CD14-positive monocyte (primary cell): ENCODE measurements at regions not wholly inside any gene's neighbourhood (a gene's known extent, or its start where the extent isn't known, plus 50 kb on each side); places are given as distances from the start of the nearest gene placed in this dataset.

Experiments
- DNase-seq, 3 donors: peaks; one replicate each; pipeline ENCODE4 v3.0.0-alpha.2; 2011 to 2022
- H2AFZ ChIP-seq: 2 replicates; pipeline ENCODE4 v1.6.0; 2012; ENCODE audit warnings: mild to moderate bottlenecking, low read depth, low read length, inconsistent platforms; ENCODE audit not compliant: insufficient read depth, poor library complexity, severe bottlenecking
- H3K27ac ChIP-seq, 2 donors: 1 replicate in 1 of 2; 2 replicates in 1 of 2; pipeline ENCODE4 v1.5.1; 2012 to 2013; ENCODE audit warnings: low read length in 2 of 2, control low read depth in 1 of 2, inconsistent platforms in 1 of 2, low read depth in 1 of 2, mild to moderate bottlenecking in 1 of 2
- H3K27me3 ChIP-seq, 2 donors: one replicate each; pipeline versions ENCODE4 v1.6.0 to v1.6.1; 2011 to 2013; ENCODE audit warnings: low read length in 2 of 2; ENCODE audit not compliant: control insufficient read depth in 2 of 2, insufficient read depth in 2 of 2
- H3K36me3 ChIP-seq, 2 donors: replicated peaks in 1 of 2; 1 replicate in 1 of 2; 2 replicates in 1 of 2; pipeline versions ENCODE4 v1.5.1 to v1.6.1; 2012 to 2013; ENCODE audit warnings: low read length in 2 of 2, control low read depth in 1 of 2, inconsistent platforms in 1 of 2, mild to moderate bottlenecking in 1 of 2; ENCODE audit not compliant: insufficient read depth in 2 of 2, control insufficient read depth in 1 of 2
- H3K4me1 ChIP-seq, 2 donors: 1 replicate in 1 of 2; 2 replicates in 1 of 2; pipeline versions ENCODE4 v1.5.1 to v1.6.1; 2012 to 2013; ENCODE audit warnings: low read length in 2 of 2, control low read depth in 1 of 2, inconsistent platforms in 1 of 2, mild to moderate bottlenecking in 1 of 2, moderate library complexity in 1 of 2; ENCODE audit not compliant: insufficient read depth in 2 of 2, control insufficient read depth in 1 of 2
- H3K4me2 ChIP-seq: replicated peaks from 2 replicates; pipeline ENCODE3; 2012; ENCODE audit warnings: low read length, moderate library complexity, mild to moderate bottlenecking; ENCODE audit not compliant: poor library complexity, severe bottlenecking; ENCODE audit errors: extremely low read depth
- H3K4me3 ChIP-seq, 3 experiments: fragments of 200-600 bp in 1 of 3; sonication (generic) in 1 of 3; replicated peaks in 1 of 3; 1 replicate in 2 of 3; 2 replicates in 1 of 3; pipeline ENCODE4 v1.5.1; 2011 to 2013; ENCODE audit warnings: low read length in 3 of 3, mild to moderate bottlenecking in 3 of 3, control low read depth in 2 of 3, low read depth in 2 of 3, inconsistent platforms in 1 of 3, moderate library complexity in 1 of 3
- H3K79me2 ChIP-seq: 2 replicates; pipeline ENCODE4 v1.6.0; 2012; ENCODE audit warnings: mild to moderate bottlenecking, control low read depth, inconsistent platforms, low read length, moderate library complexity; ENCODE audit not compliant: insufficient read depth
- H3K9ac ChIP-seq: 2 replicates; pipeline ENCODE4 v1.6.0; 2017; ENCODE audit warnings: low read length, mild to moderate bottlenecking; ENCODE audit not compliant: insufficient read depth, poor library complexity, severe bottlenecking
- H3K9me3 ChIP-seq, 2 donors: replicated peaks in 1 of 2; 1 replicate in 1 of 2; 2 replicates in 1 of 2; pipeline versions ENCODE4 v1.5.1 to v1.6.1; 2012 to 2013; ENCODE audit warnings: low read length in 2 of 2, control low read depth in 1 of 2; ENCODE audit not compliant: control insufficient read depth in 1 of 2, insufficient read depth in 1 of 2
- H4K20me1 ChIP-seq: 2 replicates; pipeline ENCODE4 v1.6.0; 2012; ENCODE audit warnings: mild to moderate bottlenecking, low read length, control low read depth, moderate library complexity; ENCODE audit not compliant: insufficient read depth
- H3K27ac Mint-ChIP-seq, 7 donors: one replicate each; pipeline ENCODE4 v1.8.0; 2020; ENCODE audit warnings: mild to moderate bottlenecking in 7 of 7, mixed read lengths in 7 of 7, moderate library complexity in 6 of 7, inconsistent platforms in 2 of 7
- H3K27me3 Mint-ChIP-seq, 3 donors: one replicate each; pipeline ENCODE4 v1.8.0; 2021 to 2022; ENCODE audit warnings: low read depth in 3 of 3, mild to moderate bottlenecking in 3 of 3, mixed read lengths in 3 of 3, moderate library complexity in 3 of 3, inconsistent platforms in 1 of 3
- H3K36me3 Mint-ChIP-seq, 2 donors: one replicate each; pipeline ENCODE4 v1.8.0; 2020; ENCODE audit warnings: mixed read lengths in 2 of 2, inconsistent platforms in 1 of 2, mild to moderate bottlenecking in 1 of 2
- H3K4me1 Mint-ChIP-seq: one replicate; pipeline ENCODE4 v1.8.0; 2020; ENCODE audit warnings: mild to moderate bottlenecking, mixed read lengths
- H3K4me3 Mint-ChIP-seq, 2 donors: one replicate each; pipeline ENCODE4 v1.8.0; 2020; ENCODE audit warnings: mild to moderate bottlenecking in 2 of 2, mixed read lengths in 2 of 2, moderate library complexity in 1 of 2
- H3K9me3 Mint-ChIP-seq, 7 donors: one replicate each; pipeline ENCODE4 v1.8.0; 2020 to 2022; ENCODE audit warnings: mixed read lengths in 7 of 7, mild to moderate bottlenecking in 6 of 7, moderate library complexity in 6 of 7, inconsistent platforms in 2 of 7
- CTCF ChIP-seq: fragments of 200-600 bp; IDR thresholded peaks from one replicate; pipeline ENCODE4 v1.8.0; 2022; ENCODE audit warnings: antibody characterized with exemption, mild to moderate bottlenecking
- WGBS: methylation state at CpG from one replicate; pipeline ENCODE4 v1.1.5; 2013; ENCODE audit warnings: missing lambda C conversion rate; ENCODE audit not compliant: insufficient coverage; 5-methylcytosine and 5-hydroxymethylcytosine counted together
- intact Hi-C, 2 donors: fragments of 100-400 bp; cut with micrococcal nuclease; formaldehyde crosslinking; loops; one replicate each; pipeline versions ENCODE4 v1.15.0 to v1.15.1; 2023

- 53% methylated on average over 2 of the region's 3 CpGs for WGBS
- peaks cover 0 to 6% (median 3%) of the 10 kb centered on the region in 7 donors for H3K9me3 Mint-ChIP-seq
- H3K36me3 Mint-ChIP-seq = no peaks in the 10 kb centered on the region
- H3K4me2 ChIP-seq = no peak overlapping the region
- H3K4me1 ChIP-seq = no peaks in the 10 kb centered on the region
- no peaks in the 10 kb centered on the region for H3K9me3 ChIP-seq
- no peaks in the 10 kb centered on the region for H4K20me1 ChIP-seq
- H3K79me2 ChIP-seq = no peaks in the 10 kb centered on the region
- no peaks in the 10 kb centered on the region for H3K27me3 ChIP-seq
- no peak overlapping the region for H3K4me3 Mint-ChIP-seq
- H3K27ac Mint-ChIP-seq = no peak overlapping the region
- no peaks in the 10 kb centered on the region for H3K4me1 Mint-ChIP-seq
- TF ChIP-seq CTCF = no peak
- H3K4me3 ChIP-seq = no peak overlapping the region
- H3K9ac ChIP-seq = no peak overlapping the region
- intact Hi-C loops = no loop called here
- DNase-seq = no peak
- H3K36me3 ChIP-seq = no peaks in the 10 kb centered on the region
- H3K27me3 Mint-ChIP-seq = no peaks in the 10 kb centered on the region
- no peak overlapping the region for H2AFZ ChIP-seq
- H3K27ac ChIP-seq = no peak overlapping the region
Measured at GRCh38 chr20:41798930-41799502, 180.8 kb upstream of the CHD6 start.

- Histone ChIP-seq H4K20me1 (no peaks in the 10 kb centered on the region), H3K27ac (no peak overlapping the region), H3K36me3 (no peaks in the 10 kb centered on the region), H3K4me3 (no peak overlapping the region), H2AFZ (no peak overlapping the region), H3K9ac (no peak overlapping the region), H3K4me1 (no peaks in the 10 kb centered on the region), H3K27me3 (no peaks in the 10 kb centered on the region), H3K9me3 (no peaks in the 10 kb centered on the region), H3K79me2 (no peaks in the 10 kb centered on the region), H3K4me2 (no peak overlapping the region)
- 90% methylated on average over 3 of the region's 4 CpGs for WGBS
- no peak for DNase-seq
- no peak overlapping the region for H3K27ac Mint-ChIP-seq
- no peak for TF ChIP-seq CTCF
- H3K36me3 Mint-ChIP-seq = no peaks in the 10 kb centered on the region
- peaks cover 0 to 1% (median 0%) of the 10 kb centered on the region in 7 donors for H3K9me3 Mint-ChIP-seq
- H3K27me3 Mint-ChIP-seq = peaks cover 2 to 3% (median 2%) of the 10 kb centered on the region in 3 donors
- intact Hi-C loops = no loop called here
- no peak overlapping the region for H3K4me3 Mint-ChIP-seq
- no peaks in the 10 kb centered on the region for H3K4me1 Mint-ChIP-seq
Measured at GRCh38 chr20:41786158-41786557, 168.0 kb upstream of the CHD6 start.
